Ovary (tissue), 3 donors: ENCODE measurements at regions not wholly inside any gene's neighbourhood (a gene's known extent, or its start where the extent isn't known, plus 50 kb on each side); places are given as distances from the start of the nearest gene placed in this dataset.

Experiments
- CTCF ChIP-seq, 3 donors: fragments of 450-650 bp in 2 of 3; fragments of 200-600 bp in 1 of 3; IDR thresholded peaks; one replicate each; pipeline versions ENCODE4 v1.5.1 to v1.8.0; 2016 to 2022; ENCODE audit warnings: antibody characterized with exemption in 3 of 3, mild to moderate bottlenecking in 1 of 3
- EP300 ChIP-seq: sonication (generic); formaldehyde crosslinking; IDR thresholded peaks from one replicate; pipeline ENCODE4 v1.6.1; 2017; ENCODE audit warnings: antibody characterized with exemption
- donor health status: DM: no; HTN: no; CAD: no.

- no peak for TF ChIP-seq EP300
- TF ChIP-seq CTCF (IDR thresholded peaks at IDR 0.05), result no peak
These were observed 302.3 kb upstream of the ATXN7L3B start for GRCh38 chr12:74235342-74235741.
